Bronchial epithelial cell (primary cell): ENCODE measurements at regions not wholly inside any gene's neighbourhood (a gene's known extent, or its start where the extent isn't known, plus 50 kb on each side); places are given as distances from the start of the nearest gene placed in this dataset.

Source experiments
- DNase-seq: peaks from one replicate; pipeline ENCODE4 v3.0.0-alpha.2; 2010; ENCODE audit warnings: low read depth
- FAIRE-seq: peaks from 2 replicates; lab custom pipeline; 2011; peaks lifted over from hg19 to GRCh38; lab: Jason Lieb, UNC
- H3K27me3 ChIP-seq: 2 replicates; pipeline ENCODE4 v1.5.1; 2011; ENCODE audit warnings: low read length; ENCODE audit not compliant: control insufficient read depth, insufficient read depth
- H3K36me3 ChIP-seq: 2 replicates; pipeline ENCODE4 v1.5.1; 2011; ENCODE audit warnings: low read length; ENCODE audit not compliant: control insufficient read depth, insufficient read depth
- H3K4me3 ChIP-seq: 2 replicates; pipeline ENCODE4 v1.5.1; 2011; ENCODE audit warnings: mild to moderate bottlenecking, low read depth, low read length, control low read depth
- CTCF ChIP-seq: IDR thresholded peaks from 2 replicates; pipeline ENCODE4 v1.5.1; 2011; ENCODE audit warnings: mild to moderate bottlenecking, moderate library complexity, low read length, control low read depth, inconsistent platforms; ENCODE audit not compliant: insufficient read depth, severe bottlenecking

- Histone ChIP-seq H3K36me3 (no peaks in the 10 kb centered on the region), H3K27me3 (peaks cover 1% of the 10 kb centered on the region), H3K4me3 (no peak overlapping the region)
- FAIRE-seq (no peak), DNase-seq (peak; percentile 7)
- TF ChIP-seq CTCF: no peak
Observed at GRCh38 chr16:54538276-54538675, 251.7 kb upstream of the IRX3 start.

GRCh38 chr16:54533856-54534490 lies 247.4 kb upstream of the IRX3 start:
- TF ChIP-seq CTCF: no peak
- Histone ChIP-seq H3K27me3 (peaks cover 2% of the 10 kb centered on the region), H3K4me3 (no peak overlapping the region), H3K36me3 (no peaks in the 10 kb centered on the region)
- FAIRE-seq: no peak
- DNase-seq: no peak

GRCh38 chr16:54526916-54527315 lies 240.3 kb upstream of the IRX3 start:
- no peaks in the 10 kb centered on the region for H3K36me3 ChIP-seq
- TF ChIP-seq CTCF: no peak
- H3K27me3 ChIP-seq: no peaks in the 10 kb centered on the region
- H3K4me3 ChIP-seq: no peak overlapping the region
- peak; percentile 35 for DNase-seq
- peak; percentile 23 for FAIRE-seq

DNA sequence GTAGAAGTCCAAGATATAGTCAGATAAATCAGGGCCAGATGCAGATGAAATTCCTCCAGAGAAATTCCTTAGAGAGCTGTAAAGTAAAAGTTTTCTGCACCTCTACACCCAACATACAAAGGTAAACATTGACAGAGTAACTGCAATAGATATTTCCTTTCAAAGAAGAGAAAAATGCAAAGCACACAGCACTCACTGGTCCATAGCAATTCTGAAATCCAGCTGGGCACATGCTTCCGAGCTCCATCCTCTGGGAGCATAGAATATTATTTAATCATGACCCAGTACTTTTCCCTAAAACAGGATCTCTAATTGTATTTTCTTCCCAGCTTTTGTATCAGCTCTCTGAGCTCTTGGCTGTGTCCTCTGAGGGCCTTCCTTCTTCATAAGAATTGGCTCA lies 239.5 kb upstream of the IRX3 start:
- Histone ChIP-seq H3K36me3 (no peaks in the 10 kb centered on the region), H3K4me3 (no peak overlapping the region), H3K27me3 (no peaks in the 10 kb centered on the region)
- FAIRE-seq: no peak
- TF ChIP-seq CTCF: no peak
- no peak for DNase-seq

DNA sequence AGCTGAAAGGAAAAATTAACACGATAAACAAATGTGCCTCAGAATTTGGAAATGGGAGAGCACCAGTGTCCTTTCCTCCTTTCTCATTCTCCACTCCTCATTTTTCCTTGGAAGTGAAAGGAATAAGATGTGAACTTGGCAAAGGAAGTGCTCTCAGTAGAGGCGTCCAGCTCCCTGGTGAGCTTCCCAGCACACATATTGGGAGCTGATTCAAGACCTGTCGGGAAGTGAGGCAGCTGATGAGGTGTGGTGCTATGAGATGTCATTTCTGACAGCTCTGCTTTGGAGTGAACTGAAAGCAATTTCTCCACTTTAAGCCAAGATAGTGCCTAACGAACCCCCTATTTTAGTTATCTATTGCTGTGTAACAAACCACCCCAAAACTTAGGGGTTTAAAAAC lies 238.5 kb upstream of the IRX3 start:
- FAIRE-seq (no peak), DNase-seq (no peak)
- H3K36me3 ChIP-seq: no peaks in the 10 kb centered on the region
- no peaks in the 10 kb centered on the region for H3K27me3 ChIP-seq
- H3K4me3 ChIP-seq: no peak overlapping the region
- no peak for TF ChIP-seq CTCF

DNA sequence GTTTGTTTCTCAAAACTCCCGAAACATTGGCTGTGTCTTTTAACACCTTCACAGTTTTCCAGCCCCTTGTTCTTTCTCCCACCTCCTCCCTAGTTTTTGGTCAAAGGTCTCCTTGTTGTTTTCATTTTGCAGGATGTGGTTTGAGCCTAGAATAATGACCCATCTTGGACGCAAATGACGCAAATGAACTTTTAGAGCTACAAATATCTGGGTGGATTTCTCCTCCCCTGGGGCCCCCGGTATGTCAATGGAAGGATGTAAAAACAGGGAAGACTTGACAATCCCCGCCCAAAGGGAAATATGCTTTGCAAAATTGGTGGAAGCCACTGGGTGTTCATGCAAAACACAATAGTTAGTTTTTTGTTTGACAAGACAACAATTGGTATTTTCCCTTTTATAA lies 236.0 kb upstream of the IRX3 start:
- FAIRE-seq (no peak), DNase-seq (no peak)
- no peak overlapping the region for H3K4me3 ChIP-seq
- no peaks in the 10 kb centered on the region for H3K36me3 ChIP-seq
- H3K27me3 ChIP-seq: no peaks in the 10 kb centered on the region
- no peak for TF ChIP-seq CTCF
